Osteoblast (primary cell): ENCODE measurements at regions not wholly inside any gene's neighbourhood (a gene's known extent, or its start where the extent isn't known, plus 50 kb on each side); places are given as distances from the start of the nearest gene placed in this dataset.
A peak's percentile ranks its signal among the peaks of the same experiment; 100 is the strongest.

Experiments used
- DNase-seq: peaks from one replicate; pipeline ENCODE4 v3.0.0; 2011; ENCODE audit warnings: low spot score, mixed read lengths; ENCODE audit not compliant: insufficient read length; ENCODE audit errors: missing footprints
- H2AFZ ChIP-seq: 2 replicates; pipeline ENCODE4 v1.6.0; 2011; ENCODE audit warnings: mild to moderate bottlenecking, low read length
- H3K27ac ChIP-seq: 2 replicates; pipeline ENCODE4 v1.5.1; 2011; ENCODE audit warnings: mild to moderate bottlenecking, low read depth, low read length, moderate library complexity
- H3K27me3 ChIP-seq: 2 replicates; pipeline ENCODE4 v1.6.0; 2012; ENCODE audit warnings: mild to moderate bottlenecking, control low read depth, inconsistent platforms, low read length, moderate library complexity; ENCODE audit not compliant: insufficient read depth
- H3K36me3 ChIP-seq: 2 replicates; pipeline ENCODE4 v1.5.1; 2011; ENCODE audit warnings: mild to moderate bottlenecking, low read length, control low read depth, moderate library complexity; ENCODE audit not compliant: insufficient read depth
- H3K4me1 ChIP-seq: 2 replicates; pipeline ENCODE4 v1.5.1; 2011; ENCODE audit warnings: mild to moderate bottlenecking, low read length, control low read depth, moderate library complexity; ENCODE audit not compliant: insufficient read depth
- H3K4me2 ChIP-seq: 2 replicates; pipeline ENCODE4 v1.6.0; 2011; ENCODE audit warnings: mild to moderate bottlenecking, low read length; ENCODE audit not compliant: insufficient read depth
- H3K4me3 ChIP-seq: fragments of 200-600 bp; sonication (generic); 3 replicates; pipeline ENCODE4 v1.5.1; 2012; ENCODE audit warnings: mild to moderate bottlenecking, low read length, inconsistent platforms; ENCODE audit not compliant: insufficient read depth
- H3K79me2 ChIP-seq: 2 replicates; pipeline ENCODE4 v1.6.0; 2012; ENCODE audit warnings: mild to moderate bottlenecking, low read length, control low read depth, inconsistent platforms; ENCODE audit not compliant: insufficient read depth
- H3K9me3 ChIP-seq: 2 replicates; pipeline ENCODE4 v1.5.1; 2011; ENCODE audit warnings: low read depth, low read length, control low read depth
- H4K20me1 ChIP-seq: 2 replicates; pipeline ENCODE4 v1.6.0; 2012; ENCODE audit warnings: mild to moderate bottlenecking, low read length, control low read depth; ENCODE audit not compliant: insufficient read depth
- CTCF ChIP-seq: IDR thresholded peaks from 2 replicates; pipeline ENCODE4 v1.5.1; 2011; ENCODE audit warnings: mild to moderate bottlenecking, low read depth, low read length, moderate library complexity; ENCODE audit errors: extremely low read depth

- no peaks in the 10 kb centered on the region for H3K79me2 ChIP-seq
- no peak for TF ChIP-seq CTCF
- DNase-seq, result no peak
- H3K27ac ChIP-seq, result no peak overlapping the region
- no peaks in the 10 kb centered on the region for H3K36me3 ChIP-seq
- no peaks in the 10 kb centered on the region for H4K20me1 ChIP-seq
- no peak overlapping the region for H2AFZ ChIP-seq
- no peak overlapping the region for H3K4me3 ChIP-seq
- H3K4me2 ChIP-seq, result no peak overlapping the region
- peaks cover 3% of the 10 kb centered on the region for H3K4me1 ChIP-seq
- H3K27me3 ChIP-seq, result no peaks in the 10 kb centered on the region
- no peaks in the 10 kb centered on the region for H3K9me3 ChIP-seq
Measured at GRCh38 chr1:55879346-55879745, 664.2 kb upstream of the USP24 start.

- H3K79me2 ChIP-seq, result no peaks in the 10 kb centered on the region
- H4K20me1 ChIP-seq, result no peaks in the 10 kb centered on the region
- DNase-seq, result no peak
- TF ChIP-seq CTCF, result no peak
- no peaks in the 10 kb centered on the region for H3K36me3 ChIP-seq
- H3K4me2 ChIP-seq, result no peak overlapping the region
- H3K4me1 ChIP-seq, result peaks cover 3% of the 10 kb centered on the region
- no peak overlapping the region for H3K27ac ChIP-seq
- H3K9me3 ChIP-seq, result no peaks in the 10 kb centered on the region
- H3K4me3 ChIP-seq, result no peak overlapping the region
- no peak overlapping the region for H2AFZ ChIP-seq
- no peaks in the 10 kb centered on the region for H3K27me3 ChIP-seq
Measured at GRCh38 chr1:55877437-55878232, 662.5 kb upstream of the USP24 start.

DNA sequence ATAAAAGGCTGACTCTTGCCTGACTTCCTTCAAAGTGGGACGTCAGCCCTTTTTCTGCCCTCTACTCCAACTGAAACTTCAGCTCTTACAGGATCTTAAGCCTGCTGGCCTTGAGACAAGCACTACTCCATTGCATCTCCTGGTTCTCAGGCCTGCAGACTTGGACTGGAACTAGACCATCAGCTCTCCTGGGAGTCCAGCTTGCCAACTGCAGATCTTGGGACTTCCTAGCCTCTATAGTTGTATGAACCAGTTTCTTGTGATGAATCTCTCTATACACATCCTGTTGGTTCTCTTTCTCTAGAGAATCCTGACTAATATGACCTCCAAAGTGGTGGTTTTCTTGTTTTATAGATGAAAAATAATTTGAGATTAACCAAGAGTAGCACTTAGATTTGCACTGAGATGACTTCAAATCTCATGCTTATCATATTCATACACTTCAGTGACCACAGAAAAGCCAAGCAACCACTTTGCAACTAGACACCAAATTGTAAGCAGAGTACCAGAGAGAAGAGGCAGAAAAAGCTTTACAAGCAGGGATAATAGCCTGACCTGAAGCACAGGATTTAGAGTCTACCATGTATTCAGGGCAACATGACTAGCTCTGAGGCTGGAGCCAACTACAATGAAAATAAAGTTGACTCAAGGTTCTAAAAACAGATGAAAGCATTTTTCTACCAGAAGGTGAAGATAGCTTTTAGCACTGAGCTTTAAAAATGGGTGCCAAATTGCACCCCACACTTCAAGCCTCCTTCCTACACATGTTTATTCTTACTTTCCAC lies 661.3 kb upstream of the USP24 start:
- Histone ChIP-seq H3K4me1 (peaks cover 3% of the 10 kb centered on the region), H2AFZ (no peak overlapping the region), H3K79me2 (no peaks in the 10 kb centered on the region), H3K9me3 (no peaks in the 10 kb centered on the region), H4K20me1 (no peaks in the 10 kb centered on the region), H3K4me3 (no peak overlapping the region), H3K36me3 (no peaks in the 10 kb centered on the region), H3K27ac (no peak overlapping the region), H3K27me3 (no peaks in the 10 kb centered on the region), H3K4me2 (no peak overlapping the region)
- no peak for TF ChIP-seq CTCF
- DNase-seq, result peak; percentile 31

DNA sequence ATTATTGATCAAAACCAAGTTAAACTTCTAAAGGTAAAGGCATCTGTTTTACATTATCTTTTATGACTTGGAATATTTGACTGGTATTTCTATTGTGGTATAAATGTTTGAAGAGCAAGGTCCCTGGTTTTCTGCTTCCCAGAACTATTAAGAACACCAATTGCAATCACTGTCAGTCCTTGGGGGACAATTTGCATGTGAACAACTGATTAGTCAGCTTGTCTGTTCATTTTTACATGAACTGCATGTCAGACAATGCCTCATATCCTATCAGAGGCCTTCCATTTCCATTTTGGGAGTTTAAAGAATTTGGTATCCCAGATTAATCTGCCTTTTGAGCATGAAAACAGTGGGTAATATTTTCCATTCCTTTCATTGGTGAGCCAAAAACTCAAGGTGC lies 654.9 kb upstream of the USP24 start:
- peaks cover 22% of the 10 kb centered on the region for H3K4me1 ChIP-seq

More for the DNA sequence above, 654.9 kb upstream of the USP24 start:
- Histone ChIP-seq H4K20me1 (no peaks in the 10 kb centered on the region), H3K27me3 (no peaks in the 10 kb centered on the region), H3K4me3 (no peak overlapping the region), H3K36me3 (no peaks in the 10 kb centered on the region), H3K79me2 (no peaks in the 10 kb centered on the region), H3K9me3 (no peaks in the 10 kb centered on the region), H3K4me2 (no peak overlapping the region), H3K27ac (peak overlapping the region; percentile 9), H2AFZ (no peak overlapping the region)
- DNase-seq, result no peak
- TF ChIP-seq CTCF, result no peak
